GM19463 (cell line): ENCODE measurements at regions not wholly inside any gene's neighbourhood (a gene's known extent, or its start where the extent isn't known, plus 50 kb on each side); places are given as distances from the start of the nearest gene placed in this dataset.

Experiments
- ATAC-seq: cut with Tn5 transposase; IDR thresholded peaks from one replicate; pipeline ENCODE4 v1.9.1; 2021; ENCODE audit warnings: mild to moderate bottlenecking, moderate library complexity; ENCODE audit not compliant: unreplicated experiment

DNA sequence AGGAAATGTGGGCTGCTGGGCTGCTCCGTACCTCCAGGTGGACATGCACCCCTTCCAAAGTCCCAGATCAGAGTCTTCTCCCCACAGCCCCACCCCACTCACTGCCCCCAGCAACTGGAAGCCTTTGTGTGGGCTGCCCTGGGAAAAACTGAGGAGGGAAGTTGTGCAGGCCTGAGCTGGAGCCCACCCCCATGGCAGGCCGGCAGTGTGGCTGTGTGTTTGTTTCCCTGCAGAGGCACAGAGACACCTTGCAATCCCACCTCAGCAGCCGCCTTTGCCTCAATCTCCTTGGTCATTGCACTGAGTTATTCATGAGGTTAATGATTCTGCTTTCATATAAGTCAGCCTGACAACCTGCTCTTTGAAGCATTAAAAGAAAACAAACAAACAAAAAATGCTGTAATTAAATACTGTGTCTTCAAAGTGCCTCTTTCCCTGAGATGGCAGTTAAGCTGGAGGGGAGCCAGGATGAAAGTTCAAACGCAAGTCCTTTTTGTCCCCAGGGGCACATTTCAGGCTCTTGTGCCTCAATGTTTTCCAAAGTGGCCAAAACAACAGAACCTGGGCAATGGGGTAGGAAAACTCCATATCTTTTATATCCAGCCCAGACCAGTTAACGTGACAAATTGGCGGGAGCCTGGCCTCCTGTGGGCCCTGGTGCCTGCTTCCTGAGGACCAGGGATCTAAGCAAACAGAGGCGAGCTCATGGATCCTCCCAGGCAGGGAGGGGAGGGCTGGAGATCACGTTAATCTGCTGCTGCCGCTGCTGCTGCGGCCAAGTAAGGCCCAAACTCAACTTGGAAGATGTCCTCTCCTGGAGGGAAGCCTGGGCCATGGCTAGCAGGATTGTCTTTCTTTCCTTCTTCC, 51.9 kb upstream of the TSPAN11 start:
- ATAC-seq: no peak

DNA sequence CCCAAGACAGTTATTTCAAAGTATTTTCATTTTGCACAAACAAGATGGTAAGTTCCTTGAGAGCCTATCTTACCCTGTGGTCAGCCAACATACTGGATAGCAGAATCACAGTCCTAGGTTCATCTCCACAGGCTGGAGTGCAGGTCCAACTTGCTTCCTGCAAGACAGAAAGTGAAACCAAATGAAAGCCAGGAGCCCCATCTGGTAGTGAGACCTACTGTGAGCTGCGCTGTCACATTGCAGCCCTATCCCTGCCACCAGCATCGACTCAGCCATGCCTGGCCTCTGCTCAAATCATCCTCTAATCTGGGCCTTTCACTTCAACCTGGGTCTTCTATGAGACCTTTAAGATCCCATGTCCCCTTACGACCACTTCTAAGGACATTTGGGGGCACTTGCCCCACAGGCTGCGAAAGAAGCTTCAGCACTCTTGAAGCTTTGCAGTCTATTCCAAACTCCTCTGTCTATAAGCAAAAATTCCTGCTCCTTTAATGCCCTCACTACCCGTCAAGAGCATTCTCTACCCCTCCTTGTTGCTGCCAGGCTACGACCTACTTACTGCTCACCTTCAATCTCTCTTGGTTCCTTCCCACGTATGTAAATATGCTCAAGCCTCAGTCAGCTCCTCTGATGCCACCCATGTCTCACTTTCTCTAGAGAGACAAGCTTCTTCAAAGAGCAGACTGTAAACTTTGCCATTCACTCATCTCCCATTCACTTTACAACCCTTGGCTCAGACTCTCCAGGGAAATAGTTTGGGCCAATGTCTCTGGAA, 55.9 kb upstream of the TSPAN11 start:
- ATAC-seq: no peak

DNA sequence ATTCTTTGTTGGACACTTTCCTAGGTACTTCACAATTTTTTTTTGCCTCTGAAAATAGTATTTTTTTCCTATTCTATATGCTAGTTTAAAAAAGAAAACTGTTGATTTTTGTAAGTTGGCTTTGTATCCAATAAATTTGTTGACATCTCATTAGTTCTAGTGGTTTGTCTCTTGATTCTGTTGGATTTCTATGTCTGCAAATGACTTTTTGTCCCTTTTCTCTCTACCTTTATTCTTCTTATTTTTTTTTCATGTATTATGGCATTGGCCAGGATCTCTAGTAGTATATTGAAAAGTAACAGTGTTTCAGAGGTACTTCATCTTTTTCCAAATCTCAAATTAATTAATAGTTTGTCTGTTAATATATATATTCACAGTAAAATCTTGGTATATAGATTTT, 59.1 kb upstream of the TSPAN11 start:
- ATAC-seq: no peak

DNA sequence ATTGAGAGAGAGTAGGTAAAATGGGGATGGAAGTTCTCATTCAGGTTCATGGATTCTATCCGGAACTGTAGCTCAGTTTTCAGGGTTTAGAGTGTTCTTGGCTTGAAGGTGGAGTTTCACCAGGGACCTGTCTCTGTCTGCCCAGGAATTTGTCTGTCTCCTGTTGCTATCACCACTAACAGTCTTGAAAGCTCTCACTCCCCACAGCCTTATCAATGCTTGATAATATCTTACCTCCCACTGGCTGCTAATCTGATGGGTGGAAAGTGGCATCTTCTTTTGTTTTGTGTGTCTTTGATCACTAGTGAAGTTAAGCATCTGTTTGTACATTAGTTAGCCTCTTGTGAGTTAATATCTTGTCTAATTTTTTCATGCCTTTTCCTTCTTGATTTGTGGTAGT, 60.3 kb upstream of the TSPAN11 start:
- ATAC-seq: no peak

DNA sequence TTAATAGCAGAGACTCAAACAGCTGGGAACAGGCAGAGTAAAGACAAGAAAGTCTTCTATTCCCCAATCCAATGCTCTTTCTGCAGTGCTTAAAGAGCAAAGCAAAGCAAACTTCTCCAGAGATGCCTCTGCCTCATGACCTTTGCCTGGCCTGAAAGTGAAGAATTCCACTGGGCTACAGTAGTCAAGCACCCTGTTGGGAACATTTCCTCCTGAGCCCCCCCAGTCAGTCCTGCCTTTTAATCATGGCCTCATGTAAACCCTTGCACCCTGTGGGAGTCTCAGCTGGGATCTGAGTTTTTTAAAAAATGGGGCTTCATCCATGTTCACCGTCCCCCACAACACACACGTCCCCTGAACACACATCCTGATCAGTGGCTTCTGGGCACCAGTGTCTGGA, 62.7 kb upstream of the TSPAN11 start:
- ATAC-seq: no peak

DNA sequence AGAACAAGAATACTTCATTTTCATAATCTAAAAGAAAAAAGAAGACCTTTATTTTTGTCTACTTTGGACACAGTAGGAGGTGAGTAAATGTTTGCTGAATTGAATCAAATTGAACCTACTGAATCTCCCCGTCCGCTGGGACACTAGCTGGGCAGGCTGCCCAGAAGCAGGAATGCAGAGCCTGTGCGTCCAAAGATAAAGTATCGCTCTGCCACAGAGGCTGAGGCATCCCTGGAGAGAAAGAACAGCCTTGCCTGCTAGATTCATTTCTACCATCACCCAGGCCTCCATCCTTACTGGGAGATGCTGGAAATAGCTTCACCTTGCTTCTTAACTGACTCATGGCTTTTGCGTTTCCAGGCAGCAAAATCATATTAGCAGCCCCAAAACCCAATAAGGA, 64.1 kb upstream of the TSPAN11 start:
- ATAC-seq: no peak

DNA sequence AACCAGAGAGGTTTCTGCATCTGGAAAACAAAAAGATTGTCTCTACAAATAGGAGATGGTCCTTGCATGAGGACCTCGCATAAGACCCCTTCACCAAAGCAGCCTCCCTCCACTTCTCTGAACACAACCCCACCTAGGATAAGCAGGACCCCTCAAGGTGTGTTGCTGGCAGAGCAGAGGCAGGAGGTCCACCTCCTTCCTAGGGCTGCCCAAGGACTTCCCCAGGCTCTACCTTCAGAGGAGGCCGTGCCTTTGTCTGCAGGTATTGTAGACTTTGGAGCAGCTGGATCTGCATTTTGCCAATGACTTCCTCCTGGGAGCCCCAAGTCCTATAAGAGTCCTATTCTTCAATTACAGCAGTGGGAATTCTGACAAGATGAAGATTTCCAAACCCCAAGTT, 67.3 kb upstream of the TSPAN11 start:
- ATAC-seq: no peak

DNA sequence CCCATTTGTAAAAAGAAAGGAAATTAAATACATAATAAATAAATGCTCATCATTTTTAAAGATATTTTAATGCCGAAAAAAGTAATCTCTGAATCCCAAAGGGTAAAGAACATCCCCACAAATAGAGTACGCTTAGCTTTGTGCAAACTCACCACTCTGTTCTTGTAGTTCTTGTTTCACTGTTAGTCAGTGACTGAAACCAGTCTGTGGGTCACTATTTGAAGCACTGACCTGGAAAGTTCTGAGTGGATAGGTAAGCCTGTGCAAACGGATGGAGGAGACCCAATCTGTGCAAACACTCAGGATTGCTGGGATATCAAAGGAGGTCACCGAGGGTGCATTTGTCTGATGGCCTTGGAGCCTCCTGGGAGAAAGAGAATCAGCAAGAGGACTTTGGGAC, 68.1 kb upstream of the TSPAN11 start:
- no peak for ATAC-seq

DNA sequence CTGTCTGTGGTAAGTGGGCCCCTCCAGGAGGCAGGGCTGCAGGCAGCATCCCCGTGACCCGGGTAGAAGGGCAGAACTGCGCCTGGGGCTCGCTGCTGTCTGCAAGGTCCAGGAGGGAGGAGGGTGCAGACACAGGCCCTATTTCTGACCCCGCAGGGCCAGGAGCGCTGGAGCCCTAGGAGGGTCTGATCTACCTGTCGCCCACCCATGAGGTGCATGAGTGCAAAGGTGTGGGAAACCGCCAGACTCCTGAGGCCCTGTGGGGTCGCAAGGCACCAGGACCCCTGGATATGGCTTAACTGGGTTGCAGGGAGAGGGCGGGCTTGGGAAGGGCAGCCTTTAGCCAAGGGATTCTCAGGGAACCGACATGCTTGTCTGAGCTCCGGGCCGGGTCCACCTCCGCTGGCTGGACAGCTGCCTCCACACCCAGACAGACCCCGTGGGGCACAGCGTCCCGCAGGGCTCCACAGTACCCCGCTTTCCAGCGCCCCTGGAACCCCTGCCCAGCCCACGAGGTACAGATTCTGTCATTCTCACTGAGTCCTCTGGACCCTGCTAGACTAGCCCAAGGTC, 72.9 kb upstream of the TSPAN11 start:
- ATAC-seq: no peak

DNA sequence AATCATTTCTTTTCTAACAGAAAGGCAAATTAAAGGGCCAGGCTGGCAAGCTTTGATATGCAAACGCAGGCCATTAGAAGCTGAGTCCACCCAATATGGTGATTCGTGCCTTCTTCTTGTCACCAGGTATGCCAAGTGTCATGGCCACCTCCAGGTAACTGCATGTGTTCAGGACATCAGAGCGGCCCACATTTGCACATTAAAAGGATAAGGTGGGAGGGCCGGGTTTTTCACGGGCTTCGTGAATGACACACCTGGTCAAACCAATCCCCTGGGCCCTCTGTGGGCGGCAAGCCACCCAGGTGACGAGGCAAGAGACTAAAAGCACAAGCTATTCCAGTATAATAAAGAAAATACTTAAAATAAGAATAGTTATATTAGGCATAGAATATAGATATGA, 75.9 kb upstream of the TSPAN11 start:
- no peak for ATAC-seq

DNA sequence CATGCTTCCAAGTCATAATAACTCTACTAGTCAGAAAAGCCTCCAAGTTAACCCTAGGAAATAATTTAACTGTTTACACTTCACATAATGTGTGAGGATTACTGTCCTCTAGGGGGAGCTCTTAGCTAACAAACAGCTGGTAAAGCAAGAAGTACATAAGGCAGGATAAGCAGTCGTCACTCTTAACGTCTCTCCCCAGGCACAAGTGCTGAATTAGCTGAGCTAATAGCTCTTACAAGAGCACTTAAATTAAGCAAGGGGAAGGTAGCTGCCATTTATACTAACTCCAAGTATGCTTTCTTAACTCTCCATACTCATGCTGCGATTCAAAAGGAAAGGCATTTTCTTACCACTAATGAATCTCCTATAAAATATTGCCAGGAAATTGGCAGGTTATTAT, 79.3 kb upstream of the TSPAN11 start:
- no peak for ATAC-seq

DNA sequence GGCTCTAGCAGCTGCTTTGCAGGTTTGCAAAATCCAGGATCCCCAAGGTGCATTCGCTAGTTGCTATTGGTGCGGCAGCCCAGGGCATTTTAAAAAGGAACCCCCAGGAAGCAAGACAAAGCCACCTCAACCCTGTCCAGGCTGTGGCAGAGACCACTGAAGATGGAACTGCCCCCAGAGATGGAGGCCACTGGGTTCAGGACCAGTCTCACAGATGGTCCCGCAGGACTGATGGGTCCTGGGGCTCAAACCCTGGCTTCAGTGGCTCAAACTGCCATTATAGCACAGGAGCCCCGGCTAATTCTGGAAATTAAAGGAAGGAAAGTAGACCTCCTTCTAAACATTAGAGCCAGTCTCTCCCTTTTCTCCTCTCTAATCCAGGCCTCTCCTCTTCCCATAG, 79.8 kb upstream of the TSPAN11 start:
- ATAC-seq: no peak

DNA sequence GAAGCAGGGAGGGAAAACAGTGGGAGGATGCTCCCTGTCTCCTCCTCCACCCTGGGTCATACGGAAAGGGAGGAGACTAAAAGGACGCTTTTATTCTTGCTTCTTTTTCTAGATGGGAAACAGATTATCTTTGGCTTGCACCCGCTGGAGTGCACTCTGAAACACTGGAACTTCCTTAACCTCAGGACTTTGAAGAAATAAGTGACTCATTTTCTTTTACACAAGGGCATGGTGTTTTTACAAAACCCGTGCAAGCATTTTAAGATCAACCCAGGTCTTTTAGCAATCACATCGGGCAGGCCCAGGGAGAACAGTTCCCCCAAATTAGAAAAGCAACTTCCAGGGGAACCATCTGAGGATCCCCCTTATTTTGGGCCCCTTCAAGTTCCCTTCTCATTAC, 80.9 kb upstream of the TSPAN11 start:
- ATAC-seq: no peak

DNA sequence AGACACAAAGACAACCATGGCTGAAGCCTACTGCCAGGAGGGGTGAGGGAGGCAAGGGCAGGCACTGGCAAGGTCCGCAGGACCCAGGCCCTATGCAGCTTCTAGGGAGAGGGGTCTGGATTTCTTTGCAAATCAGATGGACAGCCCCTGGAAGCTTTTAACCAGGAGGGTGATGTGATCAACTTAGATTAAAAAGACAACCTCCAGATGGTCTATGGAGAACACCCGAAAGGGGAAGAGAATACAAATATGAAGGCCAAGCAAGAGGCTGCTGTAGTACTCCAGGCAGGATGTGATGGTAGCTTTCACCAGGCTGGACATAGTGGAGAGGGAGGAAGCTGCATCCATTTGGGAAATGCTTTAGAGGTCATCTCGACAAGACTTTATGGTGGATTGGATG, 83.3 kb upstream of the TSPAN11 start:
- ATAC-seq: no peak

DNA sequence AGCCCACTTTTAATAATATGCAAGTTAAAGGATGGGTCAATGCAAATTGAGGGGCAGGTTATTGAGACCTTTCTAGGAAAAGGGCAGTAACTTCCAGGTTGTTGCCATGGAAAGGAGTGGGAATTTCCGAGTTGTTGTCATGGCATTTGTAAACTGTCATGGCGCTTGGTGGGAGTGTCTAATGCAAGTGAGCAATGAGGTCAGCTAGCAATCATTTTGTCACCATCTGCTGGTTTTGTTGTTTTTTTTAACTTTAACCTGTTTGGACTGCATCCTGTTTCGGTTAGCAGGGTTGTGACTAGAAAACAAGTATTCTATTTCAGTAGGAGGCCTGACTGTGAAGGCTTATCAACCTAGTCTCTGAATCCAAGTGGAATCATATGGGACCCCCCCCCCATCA, 85.8 kb upstream of the TSPAN11 start:
- ATAC-seq: no peak

DNA sequence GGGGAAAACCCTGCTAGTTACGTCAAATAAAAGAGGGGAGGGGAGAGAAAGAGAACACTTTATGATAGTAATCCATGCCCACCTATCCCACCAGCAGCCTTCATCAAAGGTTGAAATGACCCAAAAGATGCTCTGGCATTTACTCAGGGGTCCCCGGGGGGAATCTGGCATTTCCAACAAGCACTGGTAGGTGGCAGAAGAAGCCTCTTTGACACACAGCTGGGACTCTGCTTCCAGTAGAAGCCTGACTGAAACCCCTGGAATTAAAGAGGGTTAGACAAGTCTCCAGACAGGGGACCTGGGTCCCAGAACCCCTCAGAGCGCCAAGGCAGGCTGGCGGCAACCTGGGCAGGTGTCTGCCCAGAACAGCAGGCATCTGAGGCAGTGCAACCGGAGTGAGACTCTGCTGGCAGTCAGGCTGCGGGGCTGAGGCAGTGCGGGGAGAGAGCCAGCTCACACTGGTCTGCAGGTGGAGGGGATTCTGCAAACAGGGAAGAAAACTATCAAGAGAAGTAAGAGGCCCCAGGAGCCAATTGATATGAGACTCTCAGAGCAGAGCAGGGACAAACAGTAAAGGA, 85.0 kb upstream of the CAPRIN2 start:
- no peak for ATAC-seq

DNA sequence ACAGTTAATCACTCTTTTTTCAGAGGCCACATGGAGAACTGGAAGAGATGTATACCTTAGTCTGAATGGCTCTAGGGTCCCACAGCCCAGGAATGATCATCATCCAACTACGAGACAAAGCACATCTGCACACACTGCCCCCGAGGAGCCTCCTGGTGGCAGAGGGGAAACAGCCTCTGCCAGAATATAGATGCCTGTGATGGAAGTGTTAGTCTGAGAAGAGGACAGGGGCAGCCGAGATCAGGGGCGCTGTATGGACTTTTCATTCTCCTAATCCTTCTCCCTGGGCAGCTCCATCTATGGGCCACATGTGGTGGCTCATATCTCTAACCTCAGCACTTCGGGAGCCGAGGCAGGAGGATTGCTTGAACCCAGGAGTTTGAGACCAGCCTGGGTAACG, 82.8 kb upstream of the CAPRIN2 start:
- no peak for ATAC-seq

DNA sequence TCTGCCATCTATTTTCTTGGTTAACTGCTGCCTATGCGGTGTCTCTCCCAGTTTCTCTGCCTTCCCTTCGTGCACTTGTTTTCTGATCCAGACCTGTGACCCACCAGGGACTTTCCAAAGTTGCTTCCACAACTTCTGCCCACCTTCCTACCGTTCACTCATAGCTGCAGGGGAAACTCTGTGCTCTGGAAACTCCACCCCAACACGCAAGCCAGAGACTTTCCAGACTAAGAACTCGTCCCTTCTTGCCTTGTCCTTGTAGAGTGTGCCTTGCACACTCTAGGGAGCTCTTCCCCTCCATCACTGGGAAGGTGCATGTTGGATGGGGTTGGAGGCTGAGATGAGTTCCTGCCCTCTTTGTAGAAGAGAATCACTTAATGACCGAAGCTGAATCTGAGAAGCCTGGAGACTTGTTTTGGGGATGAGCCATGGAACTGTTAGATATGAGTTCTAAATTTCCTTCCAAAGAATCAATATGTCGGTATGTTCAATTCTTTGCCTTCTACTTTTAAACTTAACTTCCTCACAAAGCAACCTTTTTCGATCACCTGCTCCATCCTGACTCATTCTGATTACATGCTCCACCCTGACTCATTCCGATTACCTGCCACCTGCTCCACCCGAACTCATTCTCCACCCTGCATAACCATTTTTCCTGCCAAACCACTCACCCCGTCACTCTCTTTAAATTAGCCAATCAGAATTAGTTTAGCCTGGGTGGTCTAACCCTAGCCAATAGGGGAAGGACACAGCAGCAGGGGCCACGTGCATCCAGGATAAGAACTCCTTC, 82.1 kb upstream of the CAPRIN2 start:
- no peak for ATAC-seq

DNA sequence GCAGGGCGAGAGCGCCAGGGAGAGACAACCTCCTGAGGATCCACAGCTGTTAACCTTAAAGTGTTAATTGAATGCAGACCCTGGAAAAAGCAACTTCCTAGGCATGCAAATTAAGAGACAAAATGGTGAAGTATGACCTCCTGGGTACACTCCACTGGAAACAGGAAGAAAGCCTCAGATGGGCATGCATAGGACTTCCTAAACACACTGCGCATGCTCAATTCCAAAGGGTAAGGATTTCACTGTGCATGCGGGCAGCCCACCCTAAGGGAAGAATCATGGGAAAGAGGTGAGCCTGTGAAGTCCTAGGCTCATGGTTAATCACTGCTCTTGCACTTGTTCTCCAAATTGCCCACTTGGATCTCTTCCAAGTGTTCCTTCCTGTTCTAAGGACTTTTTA, 80.5 kb upstream of the CAPRIN2 start:
- ATAC-seq: no peak

DNA sequence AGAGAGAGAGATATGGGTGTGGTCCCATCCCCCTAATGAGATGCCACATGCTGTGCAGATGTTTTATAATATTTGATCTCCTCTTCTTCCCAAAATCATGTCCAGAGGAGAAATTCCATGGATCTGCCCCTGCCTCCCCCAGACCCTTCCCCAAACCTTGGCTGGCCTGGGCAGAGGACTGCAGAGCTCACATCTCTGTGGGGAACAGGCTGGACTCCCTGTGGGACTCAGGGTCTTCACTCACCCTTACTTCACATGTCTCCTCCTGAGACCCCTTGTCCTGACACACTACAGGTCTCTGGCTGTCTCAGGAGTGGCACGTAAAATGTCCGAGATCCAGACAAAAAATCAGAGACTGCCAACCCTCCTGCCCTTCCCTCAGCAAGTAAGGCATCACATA, 76.0 kb upstream of the CAPRIN2 start:
- ATAC-seq: no peak

DNA sequence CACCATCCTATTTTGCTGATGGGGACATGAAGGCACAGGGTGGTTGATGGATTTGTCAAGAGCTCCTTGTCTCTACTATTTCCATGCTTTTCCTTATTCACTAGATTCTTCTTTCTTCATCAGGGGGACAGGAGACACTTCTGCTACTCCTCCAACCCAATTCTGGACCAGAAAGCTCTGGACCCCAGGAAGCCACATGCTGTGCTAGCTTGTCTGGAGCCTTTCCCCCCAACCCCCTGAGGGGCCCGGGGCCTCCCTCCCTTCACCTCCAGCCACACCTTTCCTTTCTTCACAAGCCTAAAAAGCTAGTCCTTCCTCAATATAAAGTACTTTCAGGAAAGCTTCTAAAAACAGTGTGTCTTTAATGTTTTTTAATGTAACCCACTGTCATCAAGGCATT, 75.1 kb upstream of the CAPRIN2 start:
- no peak for ATAC-seq
